GM10266 (cell line): ENCODE measurements at regions not wholly inside any gene's neighbourhood (a gene's known extent, or its start where the extent isn't known, plus 50 kb on each side); places are given as distances from the start of the nearest gene placed in this dataset.

Source experiments
- DNase-seq: peaks from one replicate; pipeline ENCODE4 v3.0.0; 2012; ENCODE audit errors: extremely low spot score
- CTCF ChIP-seq: IDR thresholded peaks from 2 replicates; pipeline ENCODE4 v1.5.1; 2012; ENCODE audit warnings: mild to moderate bottlenecking, low read depth; ENCODE audit not compliant: control insufficient read depth, insufficient read depth; ENCODE audit errors: missing control alignments

- TF ChIP-seq CTCF: no peak
- no peak for DNase-seq
Observed at GRCh38 chr1:221291113-221291512, 411.9 kb downstream of the HLX start.

GRCh38 chr1:221292652-221293051, 413.4 kb downstream of the HLX start:
- no peak for DNase-seq
- no peak for TF ChIP-seq CTCF

- DNase-seq: no peak
- TF ChIP-seq CTCF: no peak
Observed at GRCh38 chr1:221294242-221294641, 415.0 kb downstream of the HLX start.

- TF ChIP-seq CTCF: no peak
- no peak for DNase-seq
Observed at GRCh38 chr1:221302357-221302756, 423.1 kb downstream of the HLX start.

- TF ChIP-seq CTCF: no peak
- DNase-seq: no peak
Observed at GRCh38 chr1:221302810-221303209, 423.6 kb downstream of the HLX start.

- DNase-seq: no peak
- no peak for TF ChIP-seq CTCF
Observed at GRCh38 chr1:221303623-221304022, 424.4 kb downstream of the HLX start.

GRCh38 chr1:221306239-221306638, 427.0 kb downstream of the HLX start:
- no peak for TF ChIP-seq CTCF

More at GRCh38 chr1:221306239-221306638, 427.0 kb downstream of the HLX start:
- DNase-seq: no peak
